CD14-positive monocyte (primary cell): ENCODE measurements at regions not wholly inside any gene's neighbourhood (a gene's known extent, or its start where the extent isn't known, plus 50 kb on each side); places are given as distances from the start of the nearest gene placed in this dataset.

ENCODE experiments used
- DNase-seq, 3 donors: peaks; one replicate each; pipeline ENCODE4 v3.0.0-alpha.2; 2011 to 2022
- H2AFZ ChIP-seq: 2 replicates; pipeline ENCODE4 v1.6.0; 2012; ENCODE audit warnings: mild to moderate bottlenecking, low read depth, low read length, inconsistent platforms; ENCODE audit not compliant: insufficient read depth, poor library complexity, severe bottlenecking
- H3K27ac ChIP-seq, 2 donors: 1 replicate in 1 of 2; 2 replicates in 1 of 2; pipeline ENCODE4 v1.5.1; 2012 to 2013; ENCODE audit warnings: low read length in 2 of 2, control low read depth in 1 of 2, inconsistent platforms in 1 of 2, low read depth in 1 of 2, mild to moderate bottlenecking in 1 of 2
- H3K27me3 ChIP-seq, 2 donors: one replicate each; pipeline versions ENCODE4 v1.6.0 to v1.6.1; 2011 to 2013; ENCODE audit warnings: low read length in 2 of 2; ENCODE audit not compliant: control insufficient read depth in 2 of 2, insufficient read depth in 2 of 2
- H3K36me3 ChIP-seq, 2 donors: replicated peaks in 1 of 2; 1 replicate in 1 of 2; 2 replicates in 1 of 2; pipeline versions ENCODE4 v1.5.1 to v1.6.1; 2012 to 2013; ENCODE audit warnings: low read length in 2 of 2, control low read depth in 1 of 2, inconsistent platforms in 1 of 2, mild to moderate bottlenecking in 1 of 2; ENCODE audit not compliant: insufficient read depth in 2 of 2, control insufficient read depth in 1 of 2
- H3K4me1 ChIP-seq, 2 donors: 1 replicate in 1 of 2; 2 replicates in 1 of 2; pipeline versions ENCODE4 v1.5.1 to v1.6.1; 2012 to 2013; ENCODE audit warnings: low read length in 2 of 2, control low read depth in 1 of 2, inconsistent platforms in 1 of 2, mild to moderate bottlenecking in 1 of 2, moderate library complexity in 1 of 2; ENCODE audit not compliant: insufficient read depth in 2 of 2, control insufficient read depth in 1 of 2
- H3K4me2 ChIP-seq: replicated peaks from 2 replicates; pipeline ENCODE3; 2012; ENCODE audit warnings: low read length, moderate library complexity, mild to moderate bottlenecking; ENCODE audit not compliant: poor library complexity, severe bottlenecking; ENCODE audit errors: extremely low read depth
- H3K4me3 ChIP-seq, 3 experiments: fragments of 200-600 bp in 1 of 3; sonication (generic) in 1 of 3; replicated peaks in 1 of 3; 1 replicate in 2 of 3; 2 replicates in 1 of 3; pipeline ENCODE4 v1.5.1; 2011 to 2013; ENCODE audit warnings: low read length in 3 of 3, mild to moderate bottlenecking in 3 of 3, control low read depth in 2 of 3, low read depth in 2 of 3, inconsistent platforms in 1 of 3, moderate library complexity in 1 of 3
- H3K79me2 ChIP-seq: 2 replicates; pipeline ENCODE4 v1.6.0; 2012; ENCODE audit warnings: mild to moderate bottlenecking, control low read depth, inconsistent platforms, low read length, moderate library complexity; ENCODE audit not compliant: insufficient read depth
- H3K9ac ChIP-seq: 2 replicates; pipeline ENCODE4 v1.6.0; 2017; ENCODE audit warnings: low read length, mild to moderate bottlenecking; ENCODE audit not compliant: insufficient read depth, poor library complexity, severe bottlenecking
- H3K9me3 ChIP-seq, 2 donors: replicated peaks in 1 of 2; 1 replicate in 1 of 2; 2 replicates in 1 of 2; pipeline versions ENCODE4 v1.5.1 to v1.6.1; 2012 to 2013; ENCODE audit warnings: low read length in 2 of 2, control low read depth in 1 of 2; ENCODE audit not compliant: control insufficient read depth in 1 of 2, insufficient read depth in 1 of 2
- H4K20me1 ChIP-seq: 2 replicates; pipeline ENCODE4 v1.6.0; 2012; ENCODE audit warnings: mild to moderate bottlenecking, low read length, control low read depth, moderate library complexity; ENCODE audit not compliant: insufficient read depth
- H3K27ac Mint-ChIP-seq, 7 donors: one replicate each; pipeline ENCODE4 v1.8.0; 2020; ENCODE audit warnings: mild to moderate bottlenecking in 7 of 7, mixed read lengths in 7 of 7, moderate library complexity in 6 of 7, inconsistent platforms in 2 of 7
- H3K27me3 Mint-ChIP-seq, 3 donors: one replicate each; pipeline ENCODE4 v1.8.0; 2021 to 2022; ENCODE audit warnings: low read depth in 3 of 3, mild to moderate bottlenecking in 3 of 3, mixed read lengths in 3 of 3, moderate library complexity in 3 of 3, inconsistent platforms in 1 of 3
- H3K36me3 Mint-ChIP-seq, 2 donors: one replicate each; pipeline ENCODE4 v1.8.0; 2020; ENCODE audit warnings: mixed read lengths in 2 of 2, inconsistent platforms in 1 of 2, mild to moderate bottlenecking in 1 of 2
- H3K4me1 Mint-ChIP-seq: one replicate; pipeline ENCODE4 v1.8.0; 2020; ENCODE audit warnings: mild to moderate bottlenecking, mixed read lengths
- H3K4me3 Mint-ChIP-seq, 2 donors: one replicate each; pipeline ENCODE4 v1.8.0; 2020; ENCODE audit warnings: mild to moderate bottlenecking in 2 of 2, mixed read lengths in 2 of 2, moderate library complexity in 1 of 2
- H3K9me3 Mint-ChIP-seq, 7 donors: one replicate each; pipeline ENCODE4 v1.8.0; 2020 to 2022; ENCODE audit warnings: mixed read lengths in 7 of 7, mild to moderate bottlenecking in 6 of 7, moderate library complexity in 6 of 7, inconsistent platforms in 2 of 7
- CTCF ChIP-seq: fragments of 200-600 bp; IDR thresholded peaks from one replicate; pipeline ENCODE4 v1.8.0; 2022; ENCODE audit warnings: antibody characterized with exemption, mild to moderate bottlenecking
- WGBS: methylation state at CpG from one replicate; pipeline ENCODE4 v1.1.5; 2013; ENCODE audit warnings: missing lambda C conversion rate; ENCODE audit not compliant: insufficient coverage; 5-methylcytosine and 5-hydroxymethylcytosine counted together
- intact Hi-C, 2 donors: fragments of 100-400 bp; cut with micrococcal nuclease; formaldehyde crosslinking; loops; one replicate each; pipeline versions ENCODE4 v1.15.0 to v1.15.1; 2023

GRCh38 chrX:42073448-42073847, 150.1 kb upstream of the CASK start:
- no peak overlapping the region for H3K4me3 Mint-ChIP-seq
- no peak for TF ChIP-seq CTCF
- no peak overlapping the region for H3K27ac Mint-ChIP-seq
- Histone ChIP-seq H3K4me1 (no peaks in the 10 kb centered on the region), H3K9ac (no peak overlapping the region), H3K79me2 (no peaks in the 10 kb centered on the region), H3K4me3 (no peak overlapping the region), H3K36me3 (no peaks in the 10 kb centered on the region), H2AFZ (no peak overlapping the region), H3K27ac (no peak overlapping the region), H3K27me3 (no peaks in the 10 kb centered on the region), H3K4me2 (no peak overlapping the region), H4K20me1 (no peaks in the 10 kb centered on the region), H3K9me3 (no peaks in the 10 kb centered on the region)
- no peaks in the 10 kb centered on the region for H3K36me3 Mint-ChIP-seq
- peaks cover 3 to 6% (median 3%) of the 10 kb centered on the region in 3 donors for H3K27me3 Mint-ChIP-seq
- DNase-seq: no peak
- intact Hi-C loops: no loop called here
- no peaks in the 10 kb centered on the region for H3K4me1 Mint-ChIP-seq
- peaks cover 0 to 4% (median 1%) of the 10 kb centered on the region in 7 donors for H3K9me3 Mint-ChIP-seq
- WGBS: no CpG with 5 or more reads among the region's 3 CpGs

- H3K27ac ChIP-seq: no peak overlapping the region
- no peak for DNase-seq
- no peak for TF ChIP-seq CTCF
- no peak overlapping the region for H3K4me2 ChIP-seq
- no peaks in the 10 kb centered on the region for H3K4me1 ChIP-seq
- no peak overlapping the region for H3K4me3 Mint-ChIP-seq
- intact Hi-C loops: no loop called here
- no peaks in the 10 kb centered on the region for H3K9me3 ChIP-seq
- H3K4me3 ChIP-seq: no peak overlapping the region
- H3K79me2 ChIP-seq: no peaks in the 10 kb centered on the region
- H3K4me1 Mint-ChIP-seq: no peaks in the 10 kb centered on the region
- no peaks in the 10 kb centered on the region for H3K36me3 Mint-ChIP-seq
- H4K20me1 ChIP-seq: no peaks in the 10 kb centered on the region
- peaks cover 3 to 6% (median 6%) of the 10 kb centered on the region in 3 donors for H3K27me3 Mint-ChIP-seq
- no peaks in the 10 kb centered on the region for H3K27me3 ChIP-seq
- peaks cover 0 to 7% (median 2%) of the 10 kb centered on the region in 7 donors for H3K9me3 Mint-ChIP-seq
- H3K36me3 ChIP-seq: no peaks in the 10 kb centered on the region
- no peak overlapping the region for H3K27ac Mint-ChIP-seq
- no peak overlapping the region for H3K9ac ChIP-seq
- H2AFZ ChIP-seq: no peak overlapping the region
Observed at GRCh38 chrX:42070866-42071265, 147.5 kb upstream of the CASK start.
